H9 (cell line): ENCODE measurements at regions not wholly inside any gene's neighbourhood (a gene's known extent, or its start where the extent isn't known, plus 50 kb on each side); places are given as distances from the start of the nearest gene placed in this dataset.

Source experiments
- DNase-seq: peaks from one replicate; pipeline ENCODE4 v3.0.0-alpha.2; 2017
- H2AFZ ChIP-seq: one replicate; pipeline ENCODE4 v1.6.1; 2013; ENCODE audit warnings: mild to moderate bottlenecking, low read length, control low read depth, moderate library complexity
- H2AK5ac ChIP-seq: 2 replicates; pipeline ENCODE4 v1.6.1; 2013; ENCODE audit warnings: low read length, control low read depth, mixed read lengths; ENCODE audit not compliant: insufficient read length
- H2BK120ac ChIP-seq: one replicate; pipeline ENCODE4 v1.6.1; 2013; ENCODE audit warnings: low read depth, mild to moderate bottlenecking, low read length, control low read depth, inconsistent platforms; ENCODE audit not compliant: poor library complexity, severe bottlenecking
- H2BK12ac ChIP-seq: 2 replicates; pipeline ENCODE4 v1.6.1; 2013; ENCODE audit warnings: low read length, control low read depth, mixed read lengths, low read depth; ENCODE audit not compliant: insufficient read length
- H2BK15ac ChIP-seq: 2 replicates; pipeline ENCODE4 v1.6.1; 2013; ENCODE audit warnings: low read depth, low read length, control low read depth
- H2BK20ac ChIP-seq: one replicate; pipeline ENCODE4 v1.6.1; 2013; ENCODE audit warnings: low read depth, mild to moderate bottlenecking, low read length, control low read depth, inconsistent platforms; ENCODE audit not compliant: poor library complexity, severe bottlenecking
- H2BK5ac ChIP-seq: 2 replicates; pipeline ENCODE4 v1.6.1; 2013; ENCODE audit warnings: low read length, control low read depth, mixed read lengths; ENCODE audit not compliant: insufficient read length
- H3K14ac ChIP-seq: 2 replicates; pipeline ENCODE4 v1.6.1; 2013; ENCODE audit warnings: low read length, control low read depth; ENCODE audit not compliant: insufficient read depth
- H3K18ac ChIP-seq: 2 replicates; pipeline ENCODE4 v1.6.1; 2013; ENCODE audit warnings: low read depth, mild to moderate bottlenecking, mixed read lengths, low read length, control low read depth; ENCODE audit not compliant: insufficient read length
- H3K23ac ChIP-seq: 2 replicates; pipeline ENCODE4 v1.6.1; 2013; ENCODE audit warnings: low read length, control low read depth, mixed read lengths, low read depth; ENCODE audit not compliant: insufficient read length
- H3K23me2 ChIP-seq: 2 replicates; pipeline ENCODE4 v1.6.1; 2013; ENCODE audit warnings: low read depth, mild to moderate bottlenecking, mixed read lengths, low read length, control low read depth; ENCODE audit not compliant: insufficient read length, poor library complexity, severe bottlenecking
- H3K27ac ChIP-seq: 2 replicates; pipeline ENCODE4 v1.5.1; 2013; ENCODE audit warnings: low read length, control low read depth, mixed read lengths, low read depth; ENCODE audit not compliant: insufficient read length
- H3K27me3 ChIP-seq: 2 replicates; pipeline ENCODE4 v1.6.1; 2013; ENCODE audit warnings: low read length, control low read depth, inconsistent platforms; ENCODE audit not compliant: insufficient read depth
- H3K4ac ChIP-seq: 2 replicates; pipeline ENCODE4 v1.6.1; 2013; ENCODE audit warnings: low read depth, mild to moderate bottlenecking, control low read depth, inconsistent platforms, low read length, moderate library complexity
- H3K4me1 ChIP-seq: 2 replicates; pipeline ENCODE4 v1.6.1; 2013; ENCODE audit warnings: low read length, control low read depth, inconsistent platforms; ENCODE audit not compliant: insufficient read depth
- H3K4me2 ChIP-seq: 2 replicates; pipeline ENCODE4 v1.6.1; 2013; ENCODE audit warnings: low read length, control low read depth, mixed read lengths; ENCODE audit not compliant: insufficient read length, insufficient read depth
- H3K56ac ChIP-seq: 2 replicates; pipeline ENCODE4 v1.6.1; 2013; ENCODE audit warnings: low read depth, mild to moderate bottlenecking, mixed read lengths, low read length, control low read depth; ENCODE audit not compliant: insufficient read length
- H3K79me1 ChIP-seq: 2 replicates; pipeline ENCODE4 v1.6.1; 2013; ENCODE audit warnings: low read depth, mild to moderate bottlenecking, moderate library complexity, low read length, control low read depth, inconsistent platforms; ENCODE audit not compliant: insufficient read depth, poor library complexity, severe bottlenecking
- H3K79me2 ChIP-seq: 2 replicates; pipeline ENCODE4 v1.6.1; 2013; ENCODE audit warnings: low read length, control low read depth, inconsistent platforms; ENCODE audit not compliant: insufficient read depth
- H3K9ac ChIP-seq: 2 replicates; pipeline ENCODE4 v1.6.1; 2013; ENCODE audit warnings: low read length, control low read depth, mixed read lengths; ENCODE audit not compliant: insufficient read length; ENCODE audit errors: extremely low read depth
- H3K9me3 ChIP-seq: one replicate; pipeline ENCODE4 v1.6.1; 2013; ENCODE audit warnings: low read depth, low read length, inconsistent platforms; ENCODE audit not compliant: control insufficient read depth
- H3T11ph ChIP-seq: one replicate; pipeline ENCODE4 v1.6.1; 2013; ENCODE audit warnings: mild to moderate bottlenecking, low read length, control low read depth, inconsistent platforms
- H4K20me1 ChIP-seq: one replicate; pipeline ENCODE4 v1.6.1; 2013; ENCODE audit not compliant: control insufficient read depth, insufficient read length, insufficient read depth
- H4K5ac ChIP-seq: 2 replicates; pipeline ENCODE4 v1.6.1; 2013; ENCODE audit warnings: low read depth, mild to moderate bottlenecking, mixed read lengths, low read length, control low read depth; ENCODE audit not compliant: insufficient read length
- H4K8ac ChIP-seq: replicated peaks from 2 replicates; pipeline ENCODE4 v1.6.1; 2013; ENCODE audit warnings: low read length, control low read depth, mixed read lengths, low read depth; ENCODE audit not compliant: insufficient read length
- H4K91ac ChIP-seq: 2 replicates; pipeline ENCODE4 v1.6.1; 2013; ENCODE audit warnings: low read depth, mild to moderate bottlenecking, moderate library complexity, mixed read lengths, low read length, control low read depth; ENCODE audit not compliant: insufficient read length
- H3K27ac Mint-ChIP-seq, 3 experiments: 2 replicates in 2 of 3; 3 replicates in 1 of 3; pipeline ENCODE4 v1.8.0; 2020 to 2021; ENCODE audit warnings: mixed read lengths in 3 of 3, mild to moderate bottlenecking in 1 of 3, moderate library complexity in 1 of 3
- H3K27me3 Mint-ChIP-seq: 2 replicates; pipeline ENCODE4 v1.8.0; 2021; ENCODE audit warnings: low read depth, mild to moderate bottlenecking, moderate library complexity, mixed read lengths
- H3K36me3 Mint-ChIP-seq, 3 experiments: 2 replicates in 2 of 3; 3 replicates in 1 of 3; pipeline ENCODE4 v1.8.0; 2020 to 2021; ENCODE audit warnings: low read depth in 3 of 3, mixed read lengths in 3 of 3; ENCODE audit not compliant: insufficient read depth in 1 of 3
- H3K4me1 Mint-ChIP-seq, 2 experiments: 2 replicates each; pipeline ENCODE4 v1.8.0; 2020; ENCODE audit warnings: mixed read lengths in 2 of 2
- H3K4me3 Mint-ChIP-seq, 2 experiments: 2 replicates in 1 of 2; 3 replicates in 1 of 2; pipeline ENCODE4 v1.8.0; 2020 to 2021; ENCODE audit warnings: mild to moderate bottlenecking in 2 of 2, mixed read lengths in 2 of 2, moderate library complexity in 1 of 2
- H3K9me3 Mint-ChIP-seq, 2 experiments: 2 replicates in 1 of 2; 3 replicates in 1 of 2; pipeline ENCODE4 v1.8.0; 2020; ENCODE audit warnings: mild to moderate bottlenecking in 2 of 2, mixed read lengths in 2 of 2, moderate library complexity in 1 of 2
- WGBS: extraction: QIAGEN DNeasy Blood & Tissue Kit; methylation state at CpG from one replicate; pipeline ENCODE4 v1.1.7; 2013; ENCODE audit warnings: missing lambda C conversion rate, low lambda C conversion rate, mixed read lengths; ENCODE audit not compliant: insufficient read length; ENCODE audit errors: extremely low coverage; 5-methylcytosine and 5-hydroxymethylcytosine counted together
- TF ChIP-seq, protein P1 (sequence below): fragments of 200-600 bp; sonication (generic); conservative IDR thresholded peaks from 3 replicates; pipeline ENCODE4 v1.8.0; 2021; ENCODE audit warnings: antibody characterized with exemption, mild to moderate bottlenecking

DNA sequence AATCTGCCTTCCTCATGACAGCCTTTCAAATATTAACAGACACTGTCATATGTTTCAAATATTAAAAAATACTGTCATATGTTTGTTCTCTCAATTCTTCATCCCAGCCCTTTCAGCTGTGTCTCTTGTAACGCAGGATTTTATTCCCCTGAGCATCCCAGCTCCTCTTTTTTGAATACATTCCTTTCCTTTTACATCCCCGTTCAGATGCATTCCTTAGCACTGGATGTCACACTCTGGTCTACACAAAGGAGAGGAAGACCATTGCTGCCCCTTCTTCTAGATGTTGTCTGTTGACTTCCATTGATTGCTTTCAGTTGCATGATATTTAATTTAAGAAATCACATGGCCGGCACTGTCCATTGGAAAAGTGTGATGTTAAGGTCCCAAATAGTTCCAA, 117.4 kb upstream of the PAXBP1 start:
- no peak overlapping the region for H2AK5ac ChIP-seq
- no peaks in the 10 kb centered on the region for H3K4me1 ChIP-seq
- H2BK20ac ChIP-seq: no peak overlapping the region
- H3K4me2 ChIP-seq: no peak overlapping the region
- no peak overlapping the region for H2BK5ac ChIP-seq
- DNase-seq: no peak
- no peak overlapping the region for H4K5ac ChIP-seq
- H3K27me3 ChIP-seq: no peaks in the 10 kb centered on the region
- Mint-ChIP-seq H3K4me3 (no peak overlapping the region), H3K4me1 (peaks cover 2 to 8% of the 10 kb centered on the region in 2 experiments; a peak in 2 of 4 replicates), H3K9me3 (no peaks in the 10 kb centered on the region), H3K27ac (no peak overlapping the region), H3K27me3 (peaks cover 6% of the 10 kb centered on the region; the same call in 1 of the 2 replicates), H3K36me3 (no peaks in the 10 kb centered on the region)
- TF ChIP-seq, protein P1, sequence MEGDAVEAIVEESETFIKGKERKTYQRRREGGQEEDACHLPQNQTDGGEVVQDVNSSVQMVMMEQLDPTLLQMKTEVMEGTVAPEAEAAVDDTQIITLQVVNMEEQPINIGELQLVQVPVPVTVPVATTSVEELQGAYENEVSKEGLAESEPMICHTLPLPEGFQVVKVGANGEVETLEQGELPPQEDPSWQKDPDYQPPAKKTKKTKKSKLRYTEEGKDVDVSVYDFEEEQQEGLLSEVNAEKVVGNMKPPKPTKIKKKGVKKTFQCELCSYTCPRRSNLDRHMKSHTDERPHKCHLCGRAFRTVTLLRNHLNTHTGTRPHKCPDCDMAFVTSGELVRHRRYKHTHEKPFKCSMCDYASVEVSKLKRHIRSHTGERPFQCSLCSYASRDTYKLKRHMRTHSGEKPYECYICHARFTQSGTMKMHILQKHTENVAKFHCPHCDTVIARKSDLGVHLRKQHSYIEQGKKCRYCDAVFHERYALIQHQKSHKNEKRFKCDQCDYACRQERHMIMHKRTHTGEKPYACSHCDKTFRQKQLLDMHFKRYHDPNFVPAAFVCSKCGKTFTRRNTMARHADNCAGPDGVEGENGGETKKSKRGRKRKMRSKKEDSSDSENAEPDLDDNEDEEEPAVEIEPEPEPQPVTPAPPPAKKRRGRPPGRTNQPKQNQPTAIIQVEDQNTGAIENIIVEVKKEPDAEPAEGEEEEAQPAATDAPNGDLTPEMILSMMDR: no peak
- H3K4ac ChIP-seq: no peak overlapping the region
- no peak overlapping the region for H4K8ac ChIP-seq
- H3K56ac ChIP-seq: no peak overlapping the region
- no peaks in the 10 kb centered on the region for H4K20me1 ChIP-seq
- H2BK12ac ChIP-seq: no peak overlapping the region
- H3K23me2 ChIP-seq: no peaks in the 10 kb centered on the region
- no peak overlapping the region for H3K9ac ChIP-seq
- H3K14ac ChIP-seq: no peak overlapping the region
- no peak overlapping the region for H2AFZ ChIP-seq
- H4K91ac ChIP-seq: no peak overlapping the region
- no peaks in the 10 kb centered on the region for H3K79me1 ChIP-seq
- H3K79me2 ChIP-seq: no peaks in the 10 kb centered on the region
- H3K27ac ChIP-seq: no peak overlapping the region
- no peak overlapping the region for H3K23ac ChIP-seq
- no peaks in the 10 kb centered on the region for H3K9me3 ChIP-seq
- WGBS: no CpG with 5 or more reads among the region's 3 CpGs
- H3K18ac ChIP-seq: no peak overlapping the region
- H2BK120ac ChIP-seq: no peak overlapping the region
- no peak overlapping the region for H3T11ph ChIP-seq
- H2BK15ac ChIP-seq: no peak overlapping the region
